ENCODE measurements at regions not wholly inside any gene's neighbourhood (a gene's known extent, or its start where the extent isn't known, plus 50 kb on each side); places are given as distances from the start of the nearest gene placed in this dataset.
"Not testable (repeated sequence)": the region's sequence is repeated elsewhere in the genome, so short reads cannot be mapped to it uniquely, and the experiment has no call there.

DNA sequence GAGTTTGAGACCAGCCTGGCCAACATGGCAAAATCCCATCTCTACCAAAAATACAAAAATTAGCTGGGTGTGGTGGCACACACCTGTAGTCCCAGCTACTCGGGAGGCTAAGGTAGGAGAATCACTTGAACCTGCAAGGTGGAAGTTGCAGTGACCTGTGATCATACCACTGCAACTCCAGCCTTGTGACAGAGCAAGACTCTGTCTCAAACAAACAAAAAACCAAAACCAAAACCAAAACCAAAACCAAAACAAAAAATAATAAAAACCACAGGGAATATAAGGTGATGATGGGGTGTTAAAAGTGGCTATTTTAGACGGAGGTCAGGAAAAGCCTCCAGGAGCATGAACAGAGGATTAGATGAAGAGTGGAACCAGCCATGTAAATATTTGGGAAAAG lies 96.3 kb upstream of the ARRDC3 start:
- TF ChIP-seq, protein P1, sequence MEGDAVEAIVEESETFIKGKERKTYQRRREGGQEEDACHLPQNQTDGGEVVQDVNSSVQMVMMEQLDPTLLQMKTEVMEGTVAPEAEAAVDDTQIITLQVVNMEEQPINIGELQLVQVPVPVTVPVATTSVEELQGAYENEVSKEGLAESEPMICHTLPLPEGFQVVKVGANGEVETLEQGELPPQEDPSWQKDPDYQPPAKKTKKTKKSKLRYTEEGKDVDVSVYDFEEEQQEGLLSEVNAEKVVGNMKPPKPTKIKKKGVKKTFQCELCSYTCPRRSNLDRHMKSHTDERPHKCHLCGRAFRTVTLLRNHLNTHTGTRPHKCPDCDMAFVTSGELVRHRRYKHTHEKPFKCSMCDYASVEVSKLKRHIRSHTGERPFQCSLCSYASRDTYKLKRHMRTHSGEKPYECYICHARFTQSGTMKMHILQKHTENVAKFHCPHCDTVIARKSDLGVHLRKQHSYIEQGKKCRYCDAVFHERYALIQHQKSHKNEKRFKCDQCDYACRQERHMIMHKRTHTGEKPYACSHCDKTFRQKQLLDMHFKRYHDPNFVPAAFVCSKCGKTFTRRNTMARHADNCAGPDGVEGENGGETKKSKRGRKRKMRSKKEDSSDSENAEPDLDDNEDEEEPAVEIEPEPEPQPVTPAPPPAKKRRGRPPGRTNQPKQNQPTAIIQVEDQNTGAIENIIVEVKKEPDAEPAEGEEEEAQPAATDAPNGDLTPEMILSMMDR (IDR thresholded peaks at IDR 0.05; ENCODE audit: low read length), result not testable (repeated sequence)
- not testable (repeated sequence) for TF ChIP-seq EZH2 (IDR thresholded peaks at IDR 0.05; ENCODE audit: borderline replicate concordance, low read length)

All from OCI-LY1 (cell line).